KMS-11 (cell line): ENCODE measurements at regions not wholly inside any gene's neighbourhood (a gene's known extent, or its start where the extent isn't known, plus 50 kb on each side); places are given as distances from the start of the nearest gene placed in this dataset.

Experiments
- H2AFZ ChIP-seq: fragments of 200-600 bp; sonication (generic); 2 replicates; pipeline ENCODE4 v1.6.1; 2016; ENCODE audit warnings: antibody characterized with exemption, mixed run types, low read depth
- H3K27ac ChIP-seq: fragments of 200-600 bp; sonication (generic); 2 replicates; pipeline ENCODE4 v1.6.1; 2016; ENCODE audit warnings: mild to moderate bottlenecking, mixed run types
- H3K27me3 ChIP-seq: fragments of 200-600 bp; sonication (generic); 2 replicates; pipeline ENCODE4 v1.6.1; 2017; ENCODE audit warnings: mild to moderate bottlenecking, low read depth, mixed run types, moderate library complexity; ENCODE audit not compliant: insufficient read depth
- H3K36me3 ChIP-seq: fragments of 200-600 bp; sonication (generic); 2 replicates; pipeline ENCODE4 v1.6.1; 2017; ENCODE audit warnings: mild to moderate bottlenecking, mixed run types; ENCODE audit not compliant: insufficient read depth
- H3K4me1 ChIP-seq: fragments of 200-600 bp; sonication (generic); 2 replicates; pipeline ENCODE4 v1.6.1; 2016; ENCODE audit warnings: mild to moderate bottlenecking, low read depth, mixed run types; ENCODE audit not compliant: poor library complexity, severe bottlenecking
- H3K4me2 ChIP-seq: fragments of 200-600 bp; sonication (generic); 2 replicates; pipeline ENCODE4 v1.7.0; 2016; ENCODE audit warnings: mild to moderate bottlenecking, mixed run types
- H3K4me3 ChIP-seq: fragments of 200-600 bp; sonication (generic); IDR thresholded peaks from 2 replicates; pipeline ENCODE4 v1.6.1; 2017; ENCODE audit warnings: low read depth, low read length, mixed read lengths; ENCODE audit not compliant: insufficient read depth
- H3K79me2 ChIP-seq: fragments of 200-600 bp; sonication (generic); 2 replicates; pipeline ENCODE4 v1.6.1; 2016; ENCODE audit warnings: low read depth, mixed run types; ENCODE audit not compliant: insufficient read depth
- H3K9ac ChIP-seq: fragments of 200-600 bp; sonication (generic); 2 replicates; pipeline ENCODE4 v1.6.1; 2016; ENCODE audit warnings: mild to moderate bottlenecking, mixed run types
- H4K20me1 ChIP-seq: fragments of 200-600 bp; sonication (generic); 2 replicates; pipeline ENCODE4 v1.6.1; 2016; ENCODE audit warnings: mild to moderate bottlenecking, mixed run types; ENCODE audit not compliant: insufficient read depth
- TF ChIP-seq, protein P1 (sequence below): fragments of 200-600 bp; sonication (generic); conservative IDR thresholded peaks from 2 replicates; pipeline ENCODE4 v1.6.1; 2017; ENCODE audit warnings: low read depth, mild to moderate bottlenecking, antibody characterized with exemption, low read length, moderate library complexity, mixed read lengths

DNA sequence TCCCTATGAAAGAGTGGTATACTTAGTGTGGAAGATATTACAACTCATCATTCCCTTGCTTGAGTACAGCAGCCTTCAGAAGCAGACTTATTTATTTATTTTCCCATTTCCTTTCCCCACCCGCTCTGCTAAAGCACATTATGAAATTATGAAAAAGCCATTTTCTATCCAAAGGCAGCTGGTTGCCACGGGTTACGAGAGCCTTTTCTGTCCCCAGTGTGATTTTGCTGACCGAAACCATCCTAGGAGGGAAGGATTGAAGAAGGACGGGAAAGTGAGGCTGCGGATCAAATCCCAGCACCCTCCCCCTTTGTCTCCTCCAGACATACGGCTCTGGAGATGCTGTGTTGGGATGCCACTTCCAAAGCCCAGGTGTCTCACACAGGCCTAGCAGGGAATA, 246.9 kb downstream of the TLR4 start:
- no peak overlapping the region for H3K9ac ChIP-seq
- no peak overlapping the region for H2AFZ ChIP-seq
- H3K4me3 ChIP-seq: no peak overlapping the region
- no peaks in the 10 kb centered on the region for H3K36me3 ChIP-seq
- no peaks in the 10 kb centered on the region for H3K27me3 ChIP-seq
- TF ChIP-seq, protein P1, sequence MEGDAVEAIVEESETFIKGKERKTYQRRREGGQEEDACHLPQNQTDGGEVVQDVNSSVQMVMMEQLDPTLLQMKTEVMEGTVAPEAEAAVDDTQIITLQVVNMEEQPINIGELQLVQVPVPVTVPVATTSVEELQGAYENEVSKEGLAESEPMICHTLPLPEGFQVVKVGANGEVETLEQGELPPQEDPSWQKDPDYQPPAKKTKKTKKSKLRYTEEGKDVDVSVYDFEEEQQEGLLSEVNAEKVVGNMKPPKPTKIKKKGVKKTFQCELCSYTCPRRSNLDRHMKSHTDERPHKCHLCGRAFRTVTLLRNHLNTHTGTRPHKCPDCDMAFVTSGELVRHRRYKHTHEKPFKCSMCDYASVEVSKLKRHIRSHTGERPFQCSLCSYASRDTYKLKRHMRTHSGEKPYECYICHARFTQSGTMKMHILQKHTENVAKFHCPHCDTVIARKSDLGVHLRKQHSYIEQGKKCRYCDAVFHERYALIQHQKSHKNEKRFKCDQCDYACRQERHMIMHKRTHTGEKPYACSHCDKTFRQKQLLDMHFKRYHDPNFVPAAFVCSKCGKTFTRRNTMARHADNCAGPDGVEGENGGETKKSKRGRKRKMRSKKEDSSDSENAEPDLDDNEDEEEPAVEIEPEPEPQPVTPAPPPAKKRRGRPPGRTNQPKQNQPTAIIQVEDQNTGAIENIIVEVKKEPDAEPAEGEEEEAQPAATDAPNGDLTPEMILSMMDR: no peak
- no peaks in the 10 kb centered on the region for H3K79me2 ChIP-seq
- no peak overlapping the region for H3K4me2 ChIP-seq
- no peaks in the 10 kb centered on the region for H4K20me1 ChIP-seq
- no peak overlapping the region for H3K27ac ChIP-seq
- H3K4me1 ChIP-seq: no peaks in the 10 kb centered on the region

DNA sequence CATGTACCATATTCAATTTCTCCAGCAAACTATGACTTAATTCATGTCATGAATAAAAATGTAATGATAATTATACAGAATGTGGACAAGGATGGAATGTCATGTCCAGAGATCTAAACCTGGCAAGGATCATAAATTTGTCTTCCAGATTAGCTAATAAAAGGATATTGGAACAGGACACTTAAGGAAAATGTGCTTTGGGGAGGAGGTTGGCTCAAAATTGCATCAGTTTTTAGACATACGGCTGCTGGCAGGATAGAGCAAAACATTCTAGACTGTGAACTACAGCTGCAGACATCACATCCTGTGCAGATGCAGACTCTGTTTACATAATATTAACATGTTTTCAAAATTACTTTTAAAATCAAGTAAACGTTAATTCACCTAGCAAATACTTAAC, 248.4 kb downstream of the TLR4 start:
- H3K79me2 ChIP-seq: no peaks in the 10 kb centered on the region
- H3K4me2 ChIP-seq: no peak overlapping the region
- TF ChIP-seq, protein P1: no peak
- H3K27ac ChIP-seq: no peak overlapping the region
- H4K20me1 ChIP-seq: no peaks in the 10 kb centered on the region
- H3K4me3 ChIP-seq: no peak overlapping the region
- no peak overlapping the region for H2AFZ ChIP-seq
- H3K36me3 ChIP-seq: no peaks in the 10 kb centered on the region
- no peak overlapping the region for H3K9ac ChIP-seq
- no peaks in the 10 kb centered on the region for H3K27me3 ChIP-seq
- H3K4me1 ChIP-seq: no peaks in the 10 kb centered on the region

DNA sequence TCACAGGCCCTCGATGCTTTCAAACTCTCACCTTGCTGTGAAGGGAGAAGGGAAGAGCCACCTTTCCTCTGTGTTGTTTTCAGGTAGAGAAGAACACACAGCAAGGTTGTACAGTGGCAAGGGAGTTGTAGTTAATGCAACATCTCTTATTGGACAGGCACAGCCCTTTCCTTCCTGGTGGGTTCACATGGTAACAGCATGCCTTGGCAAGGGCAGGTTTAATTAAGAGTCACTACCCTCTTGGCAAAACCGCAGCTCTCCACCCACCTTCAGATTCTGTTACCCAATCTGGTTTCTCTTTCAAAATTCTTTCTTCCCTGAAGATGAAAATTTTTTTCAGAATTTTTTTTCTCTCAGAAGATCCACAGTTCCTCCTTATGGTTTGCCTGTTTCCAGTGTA, 253.1 kb downstream of the TLR4 start:
- Histone ChIP-seq H2AFZ (no peak overlapping the region), H3K27me3 (no peaks in the 10 kb centered on the region), H4K20me1 (no peaks in the 10 kb centered on the region), H3K36me3 (no peaks in the 10 kb centered on the region), H3K4me2 (no peak overlapping the region), H3K4me1 (no peaks in the 10 kb centered on the region), H3K27ac (no peak overlapping the region), H3K4me3 (no peak overlapping the region), H3K79me2 (no peaks in the 10 kb centered on the region), H3K9ac (no peak overlapping the region)
- TF ChIP-seq, protein P1: no peak

DNA sequence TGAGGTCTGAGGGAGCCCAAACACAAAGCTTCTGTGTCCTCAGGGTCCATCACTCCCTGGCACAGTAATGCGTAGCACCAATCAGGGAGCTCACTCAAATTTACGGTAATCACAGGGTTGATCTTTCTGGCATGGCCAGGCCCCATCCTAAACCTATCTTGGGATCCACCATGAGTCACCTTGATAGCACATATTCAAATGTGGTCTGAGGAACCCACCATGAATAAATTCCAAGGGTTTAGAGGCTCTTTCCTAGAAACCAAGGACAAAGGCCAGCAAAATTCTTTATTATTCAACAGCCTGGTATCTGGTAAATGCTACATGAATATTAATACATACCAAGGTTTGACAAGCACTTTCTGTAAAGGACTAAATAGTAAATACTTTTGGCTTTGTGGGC, 254.5 kb downstream of the TLR4 start:
- Histone ChIP-seq H3K79me2 (no peaks in the 10 kb centered on the region), H3K4me1 (no peaks in the 10 kb centered on the region), H3K27me3 (no peaks in the 10 kb centered on the region), H2AFZ (no peak overlapping the region), H3K4me2 (no peak overlapping the region), H3K9ac (no peak overlapping the region), H4K20me1 (no peaks in the 10 kb centered on the region), H3K27ac (no peak overlapping the region), H3K36me3 (no peaks in the 10 kb centered on the region), H3K4me3 (no peak overlapping the region)
- TF ChIP-seq, protein P1: no peak
